Common myeloid progenitor, CD34-positive (primary cell): ENCODE measurements at regions not wholly inside any gene's neighbourhood (a gene's known extent, or its start where the extent isn't known, plus 50 kb on each side); places are given as distances from the start of the nearest gene placed in this dataset.

Experiments
- CTCF ChIA-PET: fragments of 350-600 bp; sonication (Branson Sonifier 250); formaldehyde crosslinking; loops from one replicate; lab custom pipeline; 2021; ENCODE audit warnings: antibody characterized with exemption; lab: Charles Lee
- POLR2A ChIA-PET: fragments of 350-600 bp; sonication (Branson Sonifier 250); formaldehyde crosslinking; loops from one replicate; lab custom pipeline; 2021; ENCODE audit warnings: antibody characterized with exemption; lab: Charles Lee
- DNase-seq, 3 donors: peaks; one replicate each; pipeline versions ENCODE4 v3.0.0 to v3.0.0-alpha.2; 2013
- H3K27ac ChIP-seq, 2 experiments: 1 replicate in 1 of 2; 2 replicates in 1 of 2; pipeline ENCODE4 v1.7.0; 2013; ENCODE audit warnings: inconsistent platforms in 2 of 2, low read length in 2 of 2, mild to moderate bottlenecking in 2 of 2, low read depth in 1 of 2, moderate library complexity in 1 of 2; ENCODE audit not compliant: severe bottlenecking in 2 of 2, insufficient read depth in 1 of 2, poor library complexity in 1 of 2
- H3K27me3 ChIP-seq, 5 experiments: replicated peaks in 2 of 5; 1 replicate in 3 of 5; 2 replicates in 2 of 5; pipeline versions ENCODE4 v1.6.1 to v1.7.0; 2013; ENCODE audit warnings: low read length in 4 of 5, mild to moderate bottlenecking in 2 of 5, moderate library complexity in 2 of 5, inconsistent platforms in 1 of 5; ENCODE audit not compliant: insufficient read depth in 5 of 5, control insufficient read depth in 4 of 5
- H3K36me3 ChIP-seq, 4 experiments: 1 replicate in 2 of 4; 2 replicates in 2 of 4; pipeline versions ENCODE4 v1.6.1 to v1.7.0; 2013; ENCODE audit warnings: low read length in 3 of 4, control low read depth in 1 of 4, mild to moderate bottlenecking in 1 of 4; ENCODE audit not compliant: control insufficient read depth in 4 of 4, insufficient read depth in 4 of 4
- H3K4me1 ChIP-seq, 4 experiments: 1 replicate in 3 of 4; 2 replicates in 1 of 4; pipeline versions ENCODE4 v1.6.1 to v1.7.1; 2013; ENCODE audit warnings: low read length in 3 of 4, mild to moderate bottlenecking in 3 of 4, control low read depth in 1 of 4, inconsistent platforms in 1 of 4, moderate library complexity in 1 of 4; ENCODE audit not compliant: control insufficient read depth in 4 of 4, insufficient read depth in 4 of 4; ENCODE audit errors: control extremely low read depth in 1 of 4
- H3K4me3 ChIP-seq, 7 experiments: 1 replicate in 4 of 7; 2 replicates in 3 of 7; pipeline versions ENCODE4 v1.5.1 to v1.7.0; 2013; ENCODE audit warnings: mild to moderate bottlenecking in 7 of 7, low read length in 6 of 7, moderate library complexity in 6 of 7, inconsistent platforms in 2 of 7, low read depth in 2 of 7, control low read depth in 1 of 7; ENCODE audit not compliant: insufficient read depth in 4 of 7, control insufficient read depth in 1 of 7; ENCODE audit errors: extremely low read depth in 1 of 7
- H3K9me3 ChIP-seq, 5 experiments: 1 replicate in 4 of 5; 2 replicates in 1 of 5; pipeline versions ENCODE4 v1.6.1 to v1.7.1; 2013; ENCODE audit warnings: low read length in 4 of 5, mild to moderate bottlenecking in 2 of 5, inconsistent platforms in 1 of 5, low read depth in 1 of 5, moderate library complexity in 1 of 5; ENCODE audit not compliant: control insufficient read depth in 4 of 5, insufficient read depth in 2 of 5; ENCODE audit errors: control extremely low read depth in 1 of 5
- WGBS: methylation state at CpG from one replicate; pipeline ENCODE4 v1.1.5; 2013; ENCODE audit not compliant: insufficient coverage; 5-methylcytosine and 5-hydroxymethylcytosine counted together

- CTCF ChIA-PET: no interaction called here
Observed at GRCh38 chr12:74964390-74964789, 245.2 kb downstream of the KCNC2 start.

GRCh38 chr12:74971201-74971600 lies 238.4 kb downstream of the KCNC2 start:
- ChIA-PET CTCF (no interaction called here), POLR2A (no interaction called here)
- H3K4me1 ChIP-seq: no peaks in the 10 kb centered on the region
- no peak overlapping the region for H3K27ac ChIP-seq
- H3K36me3 ChIP-seq: no peaks in the 10 kb centered on the region
- H3K9me3 ChIP-seq: no peaks in the 10 kb centered on the region
- H3K4me3 ChIP-seq: no peak overlapping the region
- WGBS: no CpG with 5 or more reads among the region's 1 CpG
- no peaks in the 10 kb centered on the region for H3K27me3 ChIP-seq
- no peak for DNase-seq

More at GRCh38 chr12:74964390-74964789, 245.2 kb downstream of the KCNC2 start:
- Histone ChIP-seq H3K36me3 (no peaks in the 10 kb centered on the region), H3K9me3 (no peaks in the 10 kb centered on the region), H3K27me3 (no peaks in the 10 kb centered on the region), H3K4me3 (no peak overlapping the region), H3K4me1 (no peaks in the 10 kb centered on the region), H3K27ac (no peak overlapping the region)
- WGBS: no CpG with 5 or more reads among the region's 2 CpGs
- DNase-seq: no peak
- POLR2A ChIA-PET: no interaction called here

GRCh38 chr12:74977832-74978481 lies 231.7 kb downstream of the KCNC2 start:
- DNase-seq: no peak
- no peak overlapping the region for H3K27ac ChIP-seq
- H3K27me3 ChIP-seq: no peaks in the 10 kb centered on the region
- no peaks in the 10 kb centered on the region for H3K9me3 ChIP-seq
- no peaks in the 10 kb centered on the region for H3K4me1 ChIP-seq
- 97% methylated on average over 3 of the region's 5 CpGs for WGBS
- H3K4me3 ChIP-seq: no peak overlapping the region
- ChIA-PET POLR2A (no interaction called here), CTCF (no interaction called here)
- H3K36me3 ChIP-seq: no peaks in the 10 kb centered on the region

GRCh38 chr12:74980510-74980909 lies 229.1 kb downstream of the KCNC2 start:
- DNase-seq: no peak
- no peaks in the 10 kb centered on the region for H3K27me3 ChIP-seq
- ChIA-PET CTCF (no interaction called here), POLR2A (no interaction called here)
- no peaks in the 10 kb centered on the region for H3K9me3 ChIP-seq
- no peak overlapping the region for H3K4me3 ChIP-seq
- H3K4me1 ChIP-seq: no peaks in the 10 kb centered on the region
- WGBS: 25% methylated on average over 2 of the region's 4 CpGs
- no peaks in the 10 kb centered on the region for H3K36me3 ChIP-seq
- no peak overlapping the region for H3K27ac ChIP-seq

GRCh38 chr12:74981541-74981940 lies 228.1 kb downstream of the KCNC2 start:
- H3K36me3 ChIP-seq: no peaks in the 10 kb centered on the region
- H3K9me3 ChIP-seq: no peaks in the 10 kb centered on the region
- H3K27ac ChIP-seq: no peak overlapping the region
- 50% methylated on average over 1 of the region's 1 CpG for WGBS
- POLR2A ChIA-PET: no interaction called here
- no peaks in the 10 kb centered on the region for H3K27me3 ChIP-seq
- no peak for DNase-seq
- H3K4me3 ChIP-seq: no peak overlapping the region
- no peaks in the 10 kb centered on the region for H3K4me1 ChIP-seq
- CTCF ChIA-PET: interaction anchor here (0.7 kb wide), 1 partner anchor 40 kb away, joined by 3 read pairs; no protein-coding TSS in a partner anchor

- 100% methylated on average over 1 of the region's 3 CpGs for WGBS
- ChIA-PET CTCF (no interaction called here), POLR2A (no interaction called here)
- no peaks in the 10 kb centered on the region for H3K4me1 ChIP-seq
- DNase-seq: no peak
- no peaks in the 10 kb centered on the region for H3K27me3 ChIP-seq
- H3K36me3 ChIP-seq: no peaks in the 10 kb centered on the region
- H3K4me3 ChIP-seq: no peak overlapping the region
- no peaks in the 10 kb centered on the region for H3K9me3 ChIP-seq
- H3K27ac ChIP-seq: no peak overlapping the region
Observed at GRCh38 chr12:74983917-74984316, 225.7 kb downstream of the KCNC2 start.

GRCh38 chr12:74984631-74985030 lies 225.0 kb downstream of the KCNC2 start:
- ChIA-PET POLR2A (no interaction called here), CTCF (no interaction called here)
- H3K9me3 ChIP-seq: no peaks in the 10 kb centered on the region
- H3K27me3 ChIP-seq: no peaks in the 10 kb centered on the region
- 90% methylated on average over 2 of the region's 4 CpGs for WGBS
- H3K36me3 ChIP-seq: no peaks in the 10 kb centered on the region
- H3K27ac ChIP-seq: no peak overlapping the region
- H3K4me1 ChIP-seq: no peaks in the 10 kb centered on the region
- DNase-seq: no peak
- H3K4me3 ChIP-seq: no peak overlapping the region
